ENCODE measurements at regions not wholly inside any gene's neighbourhood (a gene's known extent, or its start where the extent isn't known, plus 50 kb on each side); places are given as distances from the start of the nearest gene placed in this dataset.

DNA sequence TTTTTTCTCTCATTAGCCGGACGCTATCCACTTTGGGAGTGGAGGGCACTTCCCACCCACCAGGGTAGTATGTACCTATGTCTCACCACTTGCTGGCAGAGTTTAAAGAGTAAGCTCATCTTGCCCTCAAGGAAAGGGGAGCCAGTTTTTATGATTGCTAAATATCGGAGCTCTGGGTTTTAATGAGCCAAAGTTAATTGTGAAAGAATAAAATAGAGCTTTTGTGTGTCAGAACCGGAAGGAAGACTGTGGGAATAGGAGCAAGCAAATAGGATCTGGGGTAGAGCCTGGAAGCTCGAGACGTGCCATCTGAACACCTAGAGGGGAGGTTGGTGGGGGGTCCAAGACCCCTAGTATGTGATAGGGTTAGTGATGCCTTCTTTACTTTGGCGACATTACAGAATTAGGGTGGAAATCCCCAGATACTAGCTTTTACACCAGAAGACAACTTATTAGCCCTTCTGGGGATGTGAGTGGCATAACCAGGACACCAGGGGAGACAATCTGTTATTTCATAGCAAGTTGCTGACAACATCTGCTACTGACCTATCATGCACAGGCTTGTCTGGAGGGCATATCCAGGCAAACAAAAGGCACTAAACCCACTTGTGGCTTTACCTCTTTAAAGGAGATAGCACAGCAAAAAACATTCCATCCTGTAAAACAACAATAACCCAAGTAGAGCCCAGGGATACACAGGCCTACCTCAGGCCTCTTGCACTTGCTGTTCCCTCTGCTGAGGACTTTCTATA lies 333.8 kb downstream of the ZNF621 start:
- no peak for TF ChIP-seq EZH2phosphoT487 (IDR thresholded peaks at IDR 0.05; ENCODE audit: insufficient read depth, low read depth)
- TF ChIP-seq EZH2 (IDR thresholded peaks at IDR 0.05; ENCODE audit: insufficient read depth, poor library complexity, severe bottlenecking) = no peak
